ENCODE measurements at regions not wholly inside any gene's neighbourhood (a gene's known extent, or its start where the extent isn't known, plus 50 kb on each side); places are given as distances from the start of the nearest gene placed in this dataset.

DNA sequence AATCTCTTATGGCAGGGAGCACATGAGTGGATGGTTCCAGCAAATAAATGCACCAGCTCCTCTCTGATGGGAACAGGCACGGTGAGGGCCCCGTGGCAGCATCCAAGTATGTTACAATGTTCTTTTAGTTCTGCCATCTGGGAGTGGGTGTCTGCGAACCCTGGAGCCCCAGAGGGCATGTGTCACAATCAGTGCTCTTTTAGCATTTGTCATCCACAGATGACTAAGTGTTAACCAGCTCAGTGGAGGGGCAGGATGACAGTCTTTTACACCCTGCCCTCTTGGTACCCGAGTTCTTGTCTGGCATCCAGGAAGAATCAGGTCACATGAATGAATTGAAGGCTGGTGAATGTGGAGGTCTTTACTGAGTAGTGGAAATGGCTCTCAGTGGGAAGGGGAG lies 560.4 kb upstream of the FLRT2 start:
- Histone ChIP-seq H3K4me1 (ENCODE audit: control insufficient read depth, insufficient read depth, low read length) (no peaks in the 10 kb centered on the region), H3K9me3 (ENCODE audit: control insufficient read depth, insufficient read depth, low read depth, low read length) (no peaks in the 10 kb centered on the region), H3K4me3 (ENCODE audit: low read depth in 2 of 2, low read length in 2 of 2) (no peak overlapping the region), H3K36me3 (ENCODE audit: control insufficient read depth, insufficient read depth, low read length) (no peaks in the 10 kb centered on the region), H3K27ac (ENCODE audit: low read length) (no peak overlapping the region), H3K27me3 (ENCODE audit: control insufficient read depth, insufficient read depth, low read length) (no peaks in the 10 kb centered on the region)
- no TSS peak for BruUV-seq (replicated peaks)
- ATAC-seq = no peak
- ChIA-PET POLR2A (no interaction called here), CTCF (no interaction called here)
- no peak for DNase-seq (ENCODE audit: low read depth, low spot score)
- in situ Hi-C loops (cut with HindIII; ENCODE audit: low pct_unique_long_range_greater_than_20kb, low sequenced_read_pairs) (no loop called here), intact Hi-C loops (cut with micrococcal nuclease; ENCODE audit: unreplicated experiment) (no loop called here)
- TF ChIP-seq POLR2AphosphoS5 (IDR thresholded peaks at IDR 0.05; ENCODE audit: low read depth, low read length) = no peak
- TF ChIP-seq CTCF (IDR thresholded peaks at IDR 0.05) = no peak

GRCh38 chr14:84975241-84975902 lies 554.6 kb upstream of the FLRT2 start:
- no peaks in the 10 kb centered on the region for H3K9me3 ChIP-seq (ENCODE audit: control insufficient read depth, insufficient read depth, low read depth, low read length)
- ATAC-seq (no peak), DNase-seq (ENCODE audit: low read depth, low spot score) (no peak)
- intact Hi-C loops (cut with micrococcal nuclease; ENCODE audit: unreplicated experiment) (no loop called here), in situ Hi-C loops (cut with HindIII; ENCODE audit: low pct_unique_long_range_greater_than_20kb, low sequenced_read_pairs) (no loop called here)
- ChIA-PET CTCF (interaction anchor here (0.6 kb wide), 1 partner anchor 1391 kb away, joined by 10 read pairs; no protein-coding TSS in a partner anchor), POLR2A (no interaction called here)
- no TSS peak for BruUV-seq (replicated peaks)
- no peak for TF ChIP-seq POLR2AphosphoS5 (IDR thresholded peaks at IDR 0.05; ENCODE audit: low read depth, low read length)
- TF ChIP-seq SIN3A (IDR thresholded peaks at IDR 0.05; ENCODE audit: borderline replicate concordance, insufficient read depth, low read depth, low read length) = no peak
- TF ChIP-seq REST (IDR thresholded peaks at IDR 0.05; ENCODE audit: insufficient read depth in 1 of 2, low read depth in 2 of 2, low read length in 1 of 2) = no peak
- TF ChIP-seq TCF7L2 (IDR thresholded peaks at IDR 0.05; ENCODE audit: low read depth, low read length) = no peak
- no peak for TF ChIP-seq CTCF (IDR thresholded peaks at IDR 0.05)
- H3K27me3 ChIP-seq (ENCODE audit: control insufficient read depth, insufficient read depth, low read length) = no peaks in the 10 kb centered on the region
- no peaks in the 10 kb centered on the region for H3K4me1 ChIP-seq (ENCODE audit: control insufficient read depth, insufficient read depth, low read length)
- H3K27ac ChIP-seq (ENCODE audit: low read length) = no peak overlapping the region
- no peaks in the 10 kb centered on the region for H3K36me3 ChIP-seq (ENCODE audit: control insufficient read depth, insufficient read depth, low read length)
- H3K4me3 ChIP-seq (ENCODE audit: low read depth in 2 of 2, low read length in 2 of 2) = no peak overlapping the region
